A204.1 (cell line): ENCODE measurements at regions not wholly inside any gene's neighbourhood (a gene's known extent, or its start where the extent isn't known, plus 50 kb on each side); places are given as distances from the start of the nearest gene placed in this dataset.

ENCODE experiments used
- FAIRE-seq: peaks from 2 replicates; lab custom pipeline; 2012; peaks lifted over from hg19 to GRCh38; lab: Jason Lieb, UNC

DNA sequence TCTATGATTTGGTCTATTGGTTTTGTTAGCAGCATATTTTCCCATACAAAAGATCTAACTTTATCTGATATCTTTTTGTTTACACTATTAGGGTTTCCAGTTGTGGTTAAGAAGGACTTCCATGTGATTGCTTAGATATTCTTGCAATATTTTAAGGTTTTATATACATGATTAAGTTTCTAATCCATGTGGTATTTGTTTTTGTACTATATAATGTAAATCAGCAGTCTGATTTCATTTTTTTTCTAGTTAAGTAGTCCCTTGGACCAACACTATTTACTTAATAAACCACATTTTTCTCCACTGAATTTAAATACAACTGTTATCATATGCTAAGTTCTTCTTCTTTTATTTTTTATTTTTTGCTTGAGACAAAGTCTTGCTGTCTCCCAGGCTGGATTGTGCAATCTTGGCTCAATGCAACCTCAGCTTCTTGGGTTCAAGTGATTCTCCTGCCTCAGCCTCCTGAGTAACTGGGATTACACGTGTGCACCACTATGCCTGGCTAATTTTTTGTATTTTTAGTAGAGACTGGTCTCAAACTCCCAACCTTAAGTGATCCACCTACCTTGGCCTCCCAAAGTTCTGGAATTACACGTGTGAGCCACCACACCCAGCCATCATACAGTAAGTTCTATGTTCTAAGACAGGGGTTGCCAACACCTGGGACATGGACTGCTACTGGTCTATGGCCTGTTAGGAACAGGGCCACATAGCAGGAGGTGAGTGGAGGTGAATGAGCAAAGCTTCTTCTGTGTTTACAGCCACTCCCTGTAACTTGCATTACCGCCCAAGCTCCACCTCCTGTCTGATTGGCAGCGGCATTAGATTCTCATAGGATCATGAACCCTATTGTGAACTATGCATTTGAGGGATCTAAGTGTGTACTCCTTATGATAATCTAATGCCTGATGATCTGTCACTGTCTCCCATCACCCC, 58.5 kb upstream of the RAB27B start:
- FAIRE-seq: no peak

- FAIRE-seq: no peak
Observed at GRCh38 chr18:54772056-54772455, 56.2 kb upstream of the RAB27B start.

- no peak for FAIRE-seq
Observed at GRCh38 chr18:54774423-54774822, 53.9 kb upstream of the RAB27B start.

GRCh38 chr18:54774981-54775665, 53.2 kb upstream of the RAB27B start:
- no peak for FAIRE-seq

GRCh38 chr18:54775686-54776085, 52.6 kb upstream of the RAB27B start:
- FAIRE-seq: no peak

DNA sequence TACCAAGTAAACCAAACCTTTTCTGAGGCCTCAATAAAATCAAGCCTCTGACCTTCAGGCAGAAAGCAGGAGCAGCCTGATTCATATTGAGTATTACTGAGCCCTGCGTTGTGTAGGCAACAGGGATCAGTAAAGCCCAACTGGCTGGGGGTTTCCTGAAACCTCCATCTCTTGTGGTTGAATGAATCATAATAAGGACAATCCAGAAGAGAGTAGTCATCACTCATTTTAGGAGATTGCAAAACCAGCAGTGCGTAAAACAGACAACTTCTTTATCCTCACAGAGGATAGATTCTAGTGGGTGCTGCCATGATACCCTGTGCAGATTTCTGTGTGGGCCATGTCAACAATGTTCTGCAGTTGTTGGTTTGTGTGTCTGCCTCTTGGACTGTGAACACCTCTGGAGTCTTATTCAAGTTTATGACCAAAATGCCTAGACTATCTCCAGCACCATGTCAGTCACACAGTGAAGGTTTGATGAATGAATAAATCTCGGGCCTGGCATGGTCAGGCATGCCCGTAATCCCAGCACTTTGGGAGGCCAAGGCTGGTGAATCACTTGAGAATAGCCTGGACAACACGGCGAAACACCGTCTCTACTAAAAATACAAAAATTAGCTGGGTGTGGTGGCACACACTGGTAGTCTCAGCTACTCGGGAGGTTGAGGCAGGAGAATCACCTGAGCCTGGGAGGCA, 51.8 kb upstream of the RAB27B start:
- no peak for FAIRE-seq

GRCh38 chr18:54777118-54777791, 51.0 kb upstream of the RAB27B start:
- FAIRE-seq: no peak

- FAIRE-seq: no peak
Observed at GRCh38 chr18:54777989-54778388, 50.3 kb upstream of the RAB27B start.
